T-cell (primary cell): ENCODE measurements at regions not wholly inside any gene's neighbourhood (a gene's known extent, or its start where the extent isn't known, plus 50 kb on each side); places are given as distances from the start of the nearest gene placed in this dataset.

Experiments
- ATAC-seq, 4 experiments: fragments of 200-7000 bp in 3 of 4; fragments of 150-1000 bp in 1 of 4; cut with Tn5 transposase; replicated peaks in 1 of 4; 1 replicate in 3 of 4; 2 replicates in 1 of 4; pipeline ENCODE4 v1.10.0; 2021; ENCODE audit warnings: moderate library complexity in 3 of 4, mild to moderate bottlenecking in 2 of 4, moderate number of reproducible peaks in 1 of 4
- CTCF ChIA-PET, 2 donors: fragments of 300-600 bp; sonication (Branson Sonifier 250); formaldehyde crosslinking; loops; one replicate each; lab custom pipeline; 2022; ENCODE audit warnings: antibody characterized with exemption in 2 of 2; lab: Charles Lee
- POLR2A ChIA-PET, 2 donors: fragments of 300-600 bp; sonication (Branson Sonifier 250); formaldehyde crosslinking; loops; one replicate each; lab custom pipeline; 2022; ENCODE audit warnings: antibody characterized with exemption in 2 of 2; lab: Charles Lee
- DNase-seq, 35 experiments: peaks; one replicate each; pipeline versions ENCODE4 v3.0.0 to v3.0.0-alpha.2; 2013 to 2023
- H3K27ac ChIP-seq: one replicate; pipeline ENCODE4 v1.5.1; 2013; ENCODE audit warnings: low read length
- H3K27me3 ChIP-seq, 2 experiments: replicated peaks in 1 of 2; 1 replicate in 1 of 2; 2 replicates in 1 of 2; pipeline versions ENCODE4 v1.6.1 to v1.7.0; 2013; ENCODE audit warnings: low read length in 1 of 2, mixed read lengths in 1 of 2; ENCODE audit not compliant: control insufficient read depth in 2 of 2, insufficient read depth in 2 of 2; ENCODE audit errors: extremely low read depth in 1 of 2
- H3K36me3 ChIP-seq, 2 donors: 1 replicate in 1 of 2; 2 replicates in 1 of 2; pipeline versions ENCODE4 v1.6.1 to v1.7.0; 2013; ENCODE audit warnings: low read length in 1 of 2; ENCODE audit not compliant: control insufficient read depth in 2 of 2, insufficient read depth in 1 of 2; ENCODE audit errors: extremely low read depth in 1 of 2
- H3K4me1 ChIP-seq, 2 experiments: 1 replicate in 1 of 2; 2 replicates in 1 of 2; pipeline versions ENCODE4 v1.6.1 to v1.7.0; 2013; ENCODE audit warnings: low read length in 2 of 2, mixed read lengths in 1 of 2; ENCODE audit not compliant: insufficient read depth in 2 of 2, control insufficient read depth in 1 of 2; ENCODE audit errors: extremely low read depth in 1 of 2
- H3K4me3 ChIP-seq, 2 donors: 1 replicate in 1 of 2; 2 replicates in 1 of 2; pipeline versions ENCODE4 v1.5.1 to v1.7.0; 2013; ENCODE audit warnings: mild to moderate bottlenecking in 2 of 2, low read length in 1 of 2, moderate library complexity in 1 of 2; ENCODE audit not compliant: control insufficient read depth in 1 of 2; ENCODE audit errors: extremely low read depth in 1 of 2
- H3K9me3 ChIP-seq: 2 replicates; pipeline ENCODE4 v1.7.0; 2013
- H3K27ac Mint-ChIP-seq, 2 donors: one replicate each; pipeline ENCODE4 v1.8.0; 2020 to 2021; ENCODE audit warnings: mild to moderate bottlenecking in 2 of 2, mixed read lengths in 2 of 2
- H3K27me3 Mint-ChIP-seq, 2 donors: one replicate each; pipeline ENCODE4 v1.8.0; 2021 to 2022; ENCODE audit warnings: mixed read lengths in 2 of 2
- H3K36me3 Mint-ChIP-seq: one replicate; pipeline ENCODE4 v1.8.0; 2021; ENCODE audit warnings: mixed read lengths
- H3K4me1 Mint-ChIP-seq, 3 donors: one replicate each; pipeline ENCODE4 v1.8.0; 2020 to 2022; ENCODE audit warnings: mixed read lengths in 3 of 3, mild to moderate bottlenecking in 1 of 3
- H3K4me3 Mint-ChIP-seq, 3 donors: one replicate each; pipeline ENCODE4 v1.8.0; 2020 to 2022; ENCODE audit warnings: mild to moderate bottlenecking in 3 of 3, mixed read lengths in 3 of 3, moderate library complexity in 3 of 3
- H3K9me3 Mint-ChIP-seq, 3 donors: one replicate each; pipeline ENCODE4 v1.8.0; 2020 to 2022; ENCODE audit warnings: mixed read lengths in 3 of 3
- WGBS: methylation state at CpG from one replicate; pipeline ENCODE4 v1.1.5; 2013; ENCODE audit warnings: missing lambda C conversion rate; ENCODE audit not compliant: insufficient coverage; 5-methylcytosine and 5-hydroxymethylcytosine counted together

- ChIA-PET CTCF (interaction anchor here in 1 of 2 donors (0.6 kb wide), 1 partner anchor 911 kb away, joined by 6 read pairs; no protein-coding TSS in a partner anchor), POLR2A (no interaction called here)
- WGBS: no CpG with 5 or more reads among the region's 5 CpGs
- H3K27me3 ChIP-seq: peaks cover 0 to 11% of the 10 kb centered on the region in 2 experiments
- H3K9me3 ChIP-seq: no peaks in the 10 kb centered on the region
- H3K9me3 Mint-ChIP-seq: no peaks in the 10 kb centered on the region
- H3K36me3 Mint-ChIP-seq: no peaks in the 10 kb centered on the region
- DNase-seq (no peak), ATAC-seq (no peak)
- H3K36me3 ChIP-seq: no peaks in the 10 kb centered on the region
- H3K4me3 ChIP-seq: no peak overlapping the region
- H3K4me1 ChIP-seq: no peaks in the 10 kb centered on the region
- H3K4me3 Mint-ChIP-seq: no peak overlapping the region
- H3K4me1 Mint-ChIP-seq: no peaks in the 10 kb centered on the region
- peaks cover 12 to 14% of the 10 kb centered on the region in 2 donors for H3K27me3 Mint-ChIP-seq
- H3K27ac Mint-ChIP-seq: no peak overlapping the region
- no peak overlapping the region for H3K27ac ChIP-seq
Observed at GRCh38 chr10:117470733-117471132, 71.8 kb upstream of the EMX2 start.

GRCh38 chr10:117468665-117469064 is 73.9 kb upstream of the EMX2 start:
- no peaks in the 10 kb centered on the region for H3K9me3 Mint-ChIP-seq
- no peaks in the 10 kb centered on the region for H3K36me3 Mint-ChIP-seq
- ChIA-PET CTCF (no interaction called here), POLR2A (no interaction called here)
- Histone ChIP-seq H3K27ac (no peak overlapping the region), H3K4me1 (no peaks in the 10 kb centered on the region), H3K9me3 (no peaks in the 10 kb centered on the region), H3K4me3 (no peak overlapping the region), H3K36me3 (no peaks in the 10 kb centered on the region), H3K27me3 (peaks cover 0 to 15% of the 10 kb centered on the region in 2 experiments)
- no peak for ATAC-seq
- DNase-seq: no peak
- WGBS: 70% methylated on average over 2 of the region's 3 CpGs
- H3K27me3 Mint-ChIP-seq: peaks cover 10 to 14% of the 10 kb centered on the region in 2 donors
- H3K4me1 Mint-ChIP-seq: no peaks in the 10 kb centered on the region
- no peak overlapping the region for H3K4me3 Mint-ChIP-seq
- no peak overlapping the region for H3K27ac Mint-ChIP-seq

- no peak overlapping the region for H3K27ac Mint-ChIP-seq
- Histone ChIP-seq H3K27me3 (peaks cover 0 to 13% of the 10 kb centered on the region in 2 experiments), H3K9me3 (no peaks in the 10 kb centered on the region), H3K4me3 (no peak overlapping the region), H3K4me1 (no peaks in the 10 kb centered on the region), H3K27ac (no peak overlapping the region), H3K36me3 (no peaks in the 10 kb centered on the region)
- no CpG with 5 or more reads among the region's 2 CpGs for WGBS
- POLR2A ChIA-PET: no interaction called here
- peaks cover 0 to 11% of the 10 kb centered on the region in 2 donors for H3K27me3 Mint-ChIP-seq
- CTCF ChIA-PET: no interaction called here
- no peaks in the 10 kb centered on the region for H3K36me3 Mint-ChIP-seq
- DNase-seq (no peak), ATAC-seq (no peak)
- no peak overlapping the region for H3K4me3 Mint-ChIP-seq
- peaks cover 0 to 3% (median 0%) of the 10 kb centered on the region in 3 donors for H3K9me3 Mint-ChIP-seq
- H3K4me1 Mint-ChIP-seq: no peaks in the 10 kb centered on the region
Observed at GRCh38 chr10:117464176-117464575, 78.4 kb upstream of the EMX2 start.

- ChIA-PET CTCF (no interaction called here), POLR2A (interaction anchor here in 1 of 2 donors (0.6 kb wide), 1 partner anchor 844 kb away, joined by 3 read pairs; no protein-coding TSS in a partner anchor)
- DNase-seq (no peak), ATAC-seq (no peak)
- H3K27me3 Mint-ChIP-seq: peaks cover 6 to 17% of the 10 kb centered on the region in 2 donors
- no peak overlapping the region for H3K4me3 ChIP-seq
- no peaks in the 10 kb centered on the region for H3K4me1 ChIP-seq
- H3K9me3 ChIP-seq: no peaks in the 10 kb centered on the region
- no peaks in the 10 kb centered on the region for H3K36me3 ChIP-seq
- H3K9me3 Mint-ChIP-seq: peaks cover 0 to 3% (median 0%) of the 10 kb centered on the region in 3 donors
- no peak overlapping the region for H3K4me3 Mint-ChIP-seq
- H3K4me1 Mint-ChIP-seq: no peaks in the 10 kb centered on the region
- H3K27ac ChIP-seq: no peak overlapping the region
- no peaks in the 10 kb centered on the region for H3K36me3 Mint-ChIP-seq
- WGBS: no CpG with 5 or more reads among the region's 1 CpG
- no peak overlapping the region for H3K27ac Mint-ChIP-seq
- H3K27me3 ChIP-seq: peaks cover 0 to 13% of the 10 kb centered on the region in 2 experiments
Observed at GRCh38 chr10:117463545-117463920, 79.0 kb upstream of the EMX2 start.

GRCh38 chr10:117462816-117463544 is 79.6 kb upstream of the EMX2 start:
- no peak for ATAC-seq
- no peak overlapping the region for H3K4me3 Mint-ChIP-seq
- ChIA-PET CTCF (no interaction called here), POLR2A (interaction anchor here in 1 of 2 donors (0.6 kb wide), 1 partner anchor 845 kb away, joined by 3 read pairs; no protein-coding TSS in a partner anchor)
- H3K4me1 ChIP-seq: no peaks in the 10 kb centered on the region
- H3K4me1 Mint-ChIP-seq: no peaks in the 10 kb centered on the region
- H3K27me3 Mint-ChIP-seq: peaks cover 9 to 17% of the 10 kb centered on the region in 2 donors
- H3K9me3 Mint-ChIP-seq: peaks cover 0 to 3% (median 0%) of the 10 kb centered on the region in 3 donors
- H3K27ac Mint-ChIP-seq: no peak overlapping the region
- H3K36me3 ChIP-seq: no peaks in the 10 kb centered on the region
- H3K4me3 ChIP-seq: no peak overlapping the region
- DNase-seq: no peak
- H3K27ac ChIP-seq: no peak overlapping the region
- WGBS: no CpG with 5 or more reads among the region's 1 CpG
- no peaks in the 10 kb centered on the region for H3K9me3 ChIP-seq
- no peaks in the 10 kb centered on the region for H3K36me3 Mint-ChIP-seq
- H3K27me3 ChIP-seq: peaks cover 0 to 14% of the 10 kb centered on the region in 2 experiments

DNA sequence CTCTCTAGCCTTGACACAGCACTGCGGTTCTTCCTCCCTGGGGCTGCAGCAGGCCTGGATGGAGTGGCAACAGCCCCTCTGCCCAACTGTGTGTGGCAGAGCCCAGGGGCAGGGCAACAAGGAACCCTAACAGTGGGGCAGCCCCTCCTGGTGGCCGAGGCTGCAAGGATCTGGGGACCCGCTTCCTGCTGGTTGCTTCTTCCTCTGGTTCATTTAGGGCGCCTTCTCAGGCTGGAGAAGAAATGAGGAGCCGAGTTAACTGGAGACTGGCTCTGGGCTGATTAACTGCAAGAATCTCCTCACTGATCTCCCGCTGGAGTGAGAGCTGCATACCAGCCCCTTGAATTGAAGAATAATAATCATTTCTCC is 80.1 kb upstream of the EMX2 start:
- peaks cover 0 to 3% (median 0%) of the 10 kb centered on the region in 3 donors for H3K9me3 Mint-ChIP-seq
- CTCF ChIA-PET: no interaction called here
- no peak overlapping the region for H3K27ac Mint-ChIP-seq
- H3K4me3 Mint-ChIP-seq: no peak overlapping the region
- no peaks in the 10 kb centered on the region for H3K4me1 ChIP-seq
- H3K4me3 ChIP-seq: no peak overlapping the region
- WGBS: 29% methylated on average over 2 of the region's 6 CpGs
- H3K36me3 Mint-ChIP-seq: no peaks in the 10 kb centered on the region
- peaks cover 10 to 19% of the 10 kb centered on the region in 2 donors for H3K27me3 Mint-ChIP-seq
- POLR2A ChIA-PET: no interaction called here
- no peak for ATAC-seq
- no peaks in the 10 kb centered on the region for H3K9me3 ChIP-seq
- H3K27ac ChIP-seq: no peak overlapping the region
- no peaks in the 10 kb centered on the region for H3K36me3 ChIP-seq
- DNase-seq: peak in 1 of 35 experiments; percentile 4
- no peaks in the 10 kb centered on the region for H3K4me1 Mint-ChIP-seq
- peaks cover 0 to 20% of the 10 kb centered on the region in 2 experiments for H3K27me3 ChIP-seq
